ENCODE measurements at regions not wholly inside any gene's neighbourhood (a gene's known extent, or its start where the extent isn't known, plus 50 kb on each side); places are given as distances from the start of the nearest gene placed in this dataset.

DNA sequence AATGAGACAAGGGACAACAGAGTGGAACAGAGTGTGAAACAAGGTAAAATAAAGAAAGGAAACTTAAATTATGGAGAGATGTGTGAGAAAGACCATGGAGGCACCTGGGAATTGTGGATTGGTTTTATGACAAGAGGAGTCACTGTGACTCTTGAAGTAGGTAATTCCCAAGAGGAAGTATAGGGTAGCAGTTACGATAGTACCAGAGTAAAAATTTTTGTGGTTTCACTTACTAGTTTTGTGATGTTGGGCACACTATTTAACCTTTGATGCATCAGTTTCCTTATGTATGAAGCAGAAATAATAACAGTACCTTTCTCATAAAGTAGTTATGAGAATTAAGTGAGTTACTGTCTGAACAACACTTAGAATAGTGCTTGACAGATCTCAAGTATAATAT is 267.9 kb upstream of the DPYD start:
- no peak for TF ChIP-seq EZH2 (IDR thresholded peaks at IDR 0.05)
- TF ChIP-seq, protein P1, sequence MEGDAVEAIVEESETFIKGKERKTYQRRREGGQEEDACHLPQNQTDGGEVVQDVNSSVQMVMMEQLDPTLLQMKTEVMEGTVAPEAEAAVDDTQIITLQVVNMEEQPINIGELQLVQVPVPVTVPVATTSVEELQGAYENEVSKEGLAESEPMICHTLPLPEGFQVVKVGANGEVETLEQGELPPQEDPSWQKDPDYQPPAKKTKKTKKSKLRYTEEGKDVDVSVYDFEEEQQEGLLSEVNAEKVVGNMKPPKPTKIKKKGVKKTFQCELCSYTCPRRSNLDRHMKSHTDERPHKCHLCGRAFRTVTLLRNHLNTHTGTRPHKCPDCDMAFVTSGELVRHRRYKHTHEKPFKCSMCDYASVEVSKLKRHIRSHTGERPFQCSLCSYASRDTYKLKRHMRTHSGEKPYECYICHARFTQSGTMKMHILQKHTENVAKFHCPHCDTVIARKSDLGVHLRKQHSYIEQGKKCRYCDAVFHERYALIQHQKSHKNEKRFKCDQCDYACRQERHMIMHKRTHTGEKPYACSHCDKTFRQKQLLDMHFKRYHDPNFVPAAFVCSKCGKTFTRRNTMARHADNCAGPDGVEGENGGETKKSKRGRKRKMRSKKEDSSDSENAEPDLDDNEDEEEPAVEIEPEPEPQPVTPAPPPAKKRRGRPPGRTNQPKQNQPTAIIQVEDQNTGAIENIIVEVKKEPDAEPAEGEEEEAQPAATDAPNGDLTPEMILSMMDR (IDR thresholded peaks at IDR 0.05) = no peak
- no peak for TF ChIP-seq EZH2phosphoT487 (IDR thresholded peaks at IDR 0.05)

Data from neural progenitor cell (in vitro differentiated cells).